H9 (cell line): ENCODE measurements at regions not wholly inside any gene's neighbourhood (a gene's known extent, or its start where the extent isn't known, plus 50 kb on each side); places are given as distances from the start of the nearest gene placed in this dataset.

Experiments
- DNase-seq: peaks from one replicate; pipeline ENCODE4 v3.0.0-alpha.2; 2017
- H2AFZ ChIP-seq: one replicate; pipeline ENCODE4 v1.6.1; 2013; ENCODE audit warnings: mild to moderate bottlenecking, low read length, control low read depth, moderate library complexity
- H2AK5ac ChIP-seq: 2 replicates; pipeline ENCODE4 v1.6.1; 2013; ENCODE audit warnings: low read length, control low read depth, mixed read lengths; ENCODE audit not compliant: insufficient read length
- H2BK120ac ChIP-seq: one replicate; pipeline ENCODE4 v1.6.1; 2013; ENCODE audit warnings: low read depth, mild to moderate bottlenecking, low read length, control low read depth, inconsistent platforms; ENCODE audit not compliant: poor library complexity, severe bottlenecking
- H2BK12ac ChIP-seq: 2 replicates; pipeline ENCODE4 v1.6.1; 2013; ENCODE audit warnings: low read length, control low read depth, mixed read lengths, low read depth; ENCODE audit not compliant: insufficient read length
- H2BK15ac ChIP-seq: 2 replicates; pipeline ENCODE4 v1.6.1; 2013; ENCODE audit warnings: low read depth, low read length, control low read depth
- H2BK20ac ChIP-seq: one replicate; pipeline ENCODE4 v1.6.1; 2013; ENCODE audit warnings: low read depth, mild to moderate bottlenecking, low read length, control low read depth, inconsistent platforms; ENCODE audit not compliant: poor library complexity, severe bottlenecking
- H2BK5ac ChIP-seq: 2 replicates; pipeline ENCODE4 v1.6.1; 2013; ENCODE audit warnings: low read length, control low read depth, mixed read lengths; ENCODE audit not compliant: insufficient read length
- H3K14ac ChIP-seq: 2 replicates; pipeline ENCODE4 v1.6.1; 2013; ENCODE audit warnings: low read length, control low read depth; ENCODE audit not compliant: insufficient read depth
- H3K18ac ChIP-seq: 2 replicates; pipeline ENCODE4 v1.6.1; 2013; ENCODE audit warnings: low read depth, mild to moderate bottlenecking, mixed read lengths, low read length, control low read depth; ENCODE audit not compliant: insufficient read length
- H3K23ac ChIP-seq: 2 replicates; pipeline ENCODE4 v1.6.1; 2013; ENCODE audit warnings: low read length, control low read depth, mixed read lengths, low read depth; ENCODE audit not compliant: insufficient read length
- H3K23me2 ChIP-seq: 2 replicates; pipeline ENCODE4 v1.6.1; 2013; ENCODE audit warnings: low read depth, mild to moderate bottlenecking, mixed read lengths, low read length, control low read depth; ENCODE audit not compliant: insufficient read length, poor library complexity, severe bottlenecking
- H3K27ac ChIP-seq: 2 replicates; pipeline ENCODE4 v1.5.1; 2013; ENCODE audit warnings: low read length, control low read depth, mixed read lengths, low read depth; ENCODE audit not compliant: insufficient read length
- H3K27me3 ChIP-seq: 2 replicates; pipeline ENCODE4 v1.6.1; 2013; ENCODE audit warnings: low read length, control low read depth, inconsistent platforms; ENCODE audit not compliant: insufficient read depth
- H3K4ac ChIP-seq: 2 replicates; pipeline ENCODE4 v1.6.1; 2013; ENCODE audit warnings: low read depth, mild to moderate bottlenecking, control low read depth, inconsistent platforms, low read length, moderate library complexity
- H3K4me1 ChIP-seq: 2 replicates; pipeline ENCODE4 v1.6.1; 2013; ENCODE audit warnings: low read length, control low read depth, inconsistent platforms; ENCODE audit not compliant: insufficient read depth
- H3K4me2 ChIP-seq: 2 replicates; pipeline ENCODE4 v1.6.1; 2013; ENCODE audit warnings: low read length, control low read depth, mixed read lengths; ENCODE audit not compliant: insufficient read length, insufficient read depth
- H3K56ac ChIP-seq: 2 replicates; pipeline ENCODE4 v1.6.1; 2013; ENCODE audit warnings: low read depth, mild to moderate bottlenecking, mixed read lengths, low read length, control low read depth; ENCODE audit not compliant: insufficient read length
- H3K79me1 ChIP-seq: 2 replicates; pipeline ENCODE4 v1.6.1; 2013; ENCODE audit warnings: low read depth, mild to moderate bottlenecking, moderate library complexity, low read length, control low read depth, inconsistent platforms; ENCODE audit not compliant: insufficient read depth, poor library complexity, severe bottlenecking
- H3K79me2 ChIP-seq: 2 replicates; pipeline ENCODE4 v1.6.1; 2013; ENCODE audit warnings: low read length, control low read depth, inconsistent platforms; ENCODE audit not compliant: insufficient read depth
- H3K9ac ChIP-seq: 2 replicates; pipeline ENCODE4 v1.6.1; 2013; ENCODE audit warnings: low read length, control low read depth, mixed read lengths; ENCODE audit not compliant: insufficient read length; ENCODE audit errors: extremely low read depth
- H3K9me3 ChIP-seq: one replicate; pipeline ENCODE4 v1.6.1; 2013; ENCODE audit warnings: low read depth, low read length, inconsistent platforms; ENCODE audit not compliant: control insufficient read depth
- H3T11ph ChIP-seq: one replicate; pipeline ENCODE4 v1.6.1; 2013; ENCODE audit warnings: mild to moderate bottlenecking, low read length, control low read depth, inconsistent platforms
- H4K20me1 ChIP-seq: one replicate; pipeline ENCODE4 v1.6.1; 2013; ENCODE audit not compliant: control insufficient read depth, insufficient read length, insufficient read depth
- H4K5ac ChIP-seq: 2 replicates; pipeline ENCODE4 v1.6.1; 2013; ENCODE audit warnings: low read depth, mild to moderate bottlenecking, mixed read lengths, low read length, control low read depth; ENCODE audit not compliant: insufficient read length
- H4K8ac ChIP-seq: replicated peaks from 2 replicates; pipeline ENCODE4 v1.6.1; 2013; ENCODE audit warnings: low read length, control low read depth, mixed read lengths, low read depth; ENCODE audit not compliant: insufficient read length
- H4K91ac ChIP-seq: 2 replicates; pipeline ENCODE4 v1.6.1; 2013; ENCODE audit warnings: low read depth, mild to moderate bottlenecking, moderate library complexity, mixed read lengths, low read length, control low read depth; ENCODE audit not compliant: insufficient read length
- H3K27ac Mint-ChIP-seq, 3 experiments: 2 replicates in 2 of 3; 3 replicates in 1 of 3; pipeline ENCODE4 v1.8.0; 2020 to 2021; ENCODE audit warnings: mixed read lengths in 3 of 3, mild to moderate bottlenecking in 1 of 3, moderate library complexity in 1 of 3
- H3K27me3 Mint-ChIP-seq: 2 replicates; pipeline ENCODE4 v1.8.0; 2021; ENCODE audit warnings: low read depth, mild to moderate bottlenecking, moderate library complexity, mixed read lengths
- H3K36me3 Mint-ChIP-seq, 3 experiments: 2 replicates in 2 of 3; 3 replicates in 1 of 3; pipeline ENCODE4 v1.8.0; 2020 to 2021; ENCODE audit warnings: low read depth in 3 of 3, mixed read lengths in 3 of 3; ENCODE audit not compliant: insufficient read depth in 1 of 3
- H3K4me1 Mint-ChIP-seq, 2 experiments: 2 replicates each; pipeline ENCODE4 v1.8.0; 2020; ENCODE audit warnings: mixed read lengths in 2 of 2
- H3K4me3 Mint-ChIP-seq, 2 experiments: 2 replicates in 1 of 2; 3 replicates in 1 of 2; pipeline ENCODE4 v1.8.0; 2020 to 2021; ENCODE audit warnings: mild to moderate bottlenecking in 2 of 2, mixed read lengths in 2 of 2, moderate library complexity in 1 of 2
- H3K9me3 Mint-ChIP-seq, 2 experiments: 2 replicates in 1 of 2; 3 replicates in 1 of 2; pipeline ENCODE4 v1.8.0; 2020; ENCODE audit warnings: mild to moderate bottlenecking in 2 of 2, mixed read lengths in 2 of 2, moderate library complexity in 1 of 2
- CTCF ChIP-seq: fragments of 200-600 bp; sonication (generic); conservative IDR thresholded peaks from 3 replicates; pipeline ENCODE4 v1.8.0; 2021; ENCODE audit warnings: antibody characterized with exemption, mild to moderate bottlenecking
- WGBS: extraction: QIAGEN DNeasy Blood & Tissue Kit; methylation state at CpG from one replicate; pipeline ENCODE4 v1.1.7; 2013; ENCODE audit warnings: missing lambda C conversion rate, low lambda C conversion rate, mixed read lengths; ENCODE audit not compliant: insufficient read length; ENCODE audit errors: extremely low coverage; 5-methylcytosine and 5-hydroxymethylcytosine counted together

- H3K9me3 Mint-ChIP-seq: no peaks in the 10 kb centered on the region
- Histone ChIP-seq H2BK12ac (no peak overlapping the region), H2BK20ac (no peak overlapping the region), H3K4me2 (no peak overlapping the region), H3K27ac (no peak overlapping the region), H2BK120ac (no peak overlapping the region), H3K18ac (no peak overlapping the region), H2BK15ac (no peak overlapping the region), H3K23ac (no peak overlapping the region), H3K9me3 (no peaks in the 10 kb centered on the region), H3K14ac (no peak overlapping the region), H2AFZ (no peak overlapping the region), H2AK5ac (no peak overlapping the region), H3K27me3 (no peaks in the 10 kb centered on the region), H4K20me1 (no peaks in the 10 kb centered on the region), H3K4ac (no peak overlapping the region), H3K56ac (no peak overlapping the region), H4K91ac (no peak overlapping the region), H3K79me1 (no peaks in the 10 kb centered on the region), H3K9ac (no peak overlapping the region), H4K5ac (no peak overlapping the region), H3K23me2 (no peaks in the 10 kb centered on the region), H3K79me2 (no peaks in the 10 kb centered on the region), H3K4me1 (no peaks in the 10 kb centered on the region), H3T11ph (no peak overlapping the region), H2BK5ac (no peak overlapping the region), H4K8ac (no peak overlapping the region)
- no peaks in the 10 kb centered on the region for H3K27me3 Mint-ChIP-seq
- H3K27ac Mint-ChIP-seq: no peak overlapping the region
- H3K36me3 Mint-ChIP-seq: no peaks in the 10 kb centered on the region
- no peaks in the 10 kb centered on the region for H3K4me1 Mint-ChIP-seq
- no peak for TF ChIP-seq CTCF
- no peak for DNase-seq
- no CpG with 5 or more reads among the region's 4 CpGs for WGBS
- H3K4me3 Mint-ChIP-seq: no peak overlapping the region
These were observed 560.5 kb upstream of the POT1 start for GRCh38 chr7:125490167-125490566.
